Keratinocyte (primary cell): ENCODE measurements at regions not wholly inside any gene's neighbourhood (a gene's known extent, or its start where the extent isn't known, plus 50 kb on each side); places are given as distances from the start of the nearest gene placed in this dataset.

Experiments used
- DNase-seq: peaks from one replicate; pipeline ENCODE4 v3.0.0-alpha.2; 2011; ENCODE audit warnings: low read depth, missing footprints, low spot score
- FAIRE-seq: peaks from 2 replicates; lab custom pipeline; 2011; peaks lifted over from hg19 to GRCh38; lab: Jason Lieb, UNC
- H2AFZ ChIP-seq: 2 replicates; pipeline ENCODE4 v1.6.0; 2012; ENCODE audit warnings: low read length, control low read depth, inconsistent platforms; ENCODE audit not compliant: control insufficient read depth
- H3K27ac ChIP-seq: 2 replicates; pipeline ENCODE4 v1.5.1; 2011; ENCODE audit warnings: low read length; ENCODE audit not compliant: control insufficient read depth, insufficient read depth
- H3K27me3 ChIP-seq: 3 replicates; pipeline ENCODE4 v1.6.0; 2011; ENCODE audit warnings: low read length; ENCODE audit not compliant: control insufficient read depth, insufficient read depth; ENCODE audit errors: extremely low read depth
- H3K36me3 ChIP-seq, 2 experiments: 2 replicates in 1 of 2; 3 replicates in 1 of 2; pipeline ENCODE4 v1.5.1; 2011; ENCODE audit warnings: low read length in 2 of 2, mild to moderate bottlenecking in 1 of 2; ENCODE audit not compliant: control insufficient read depth in 2 of 2, insufficient read depth in 2 of 2; ENCODE audit errors: extremely low read depth in 1 of 2
- H3K4me1 ChIP-seq: 3 replicates; pipeline ENCODE4 v1.5.1; 2011; ENCODE audit warnings: low read length; ENCODE audit not compliant: control insufficient read depth, insufficient read depth; ENCODE audit errors: extremely low read depth
- H3K4me2 ChIP-seq: 3 replicates; pipeline ENCODE4 v1.6.0; 2011; ENCODE audit warnings: low read depth, low read length; ENCODE audit not compliant: control insufficient read depth, insufficient read depth; ENCODE audit errors: extremely low read depth
- H3K4me3 ChIP-seq, 3 experiments: fragments of 200-600 bp in 1 of 3; sonication (generic) in 1 of 3; 2 replicates in 2 of 3; 3 replicates in 1 of 3; pipeline ENCODE4 v1.5.1; 2011 to 2016; ENCODE audit warnings: low read length in 3 of 3, mild to moderate bottlenecking in 3 of 3, control low read depth in 2 of 3, inconsistent platforms in 1 of 3, low read depth in 1 of 3, mixed read lengths in 1 of 3, mixed run types in 1 of 3, moderate library complexity in 1 of 3; ENCODE audit not compliant: control insufficient read depth in 2 of 3, insufficient read depth in 2 of 3; ENCODE audit errors: extremely low read depth in 1 of 3
- H3K79me2 ChIP-seq: 2 replicates; pipeline ENCODE4 v1.6.0; 2012; ENCODE audit warnings: low read length; ENCODE audit not compliant: control insufficient read depth, insufficient read depth
- H3K9ac ChIP-seq: 3 replicates; pipeline ENCODE4 v1.6.0; 2011; ENCODE audit warnings: low read length; ENCODE audit not compliant: control insufficient read depth, insufficient read depth; ENCODE audit errors: extremely low read depth
- H3K9me1 ChIP-seq: 3 replicates; pipeline ENCODE4 v1.6.0; 2011; ENCODE audit warnings: low read length; ENCODE audit not compliant: control insufficient read depth, insufficient read depth; ENCODE audit errors: extremely low read depth
- H3K9me3 ChIP-seq: 2 replicates; pipeline ENCODE4 v1.5.1; 2012; ENCODE audit warnings: low read depth, low read length; ENCODE audit not compliant: control insufficient read depth
- H4K20me1 ChIP-seq: 3 replicates; pipeline ENCODE4 v1.6.0; 2011; ENCODE audit warnings: low read length; ENCODE audit not compliant: control insufficient read depth, insufficient read depth; ENCODE audit errors: extremely low read depth
- EZH2 ChIP-seq: IDR thresholded peaks from one replicate; pipeline ENCODE4 v1.6.1; 2012; ENCODE audit warnings: inconsistent platforms, mild to moderate bottlenecking, low read length, moderate library complexity
- dilution Hi-C: fragments of 300-500 bp; cut with MboI; formaldehyde crosslinking; loops from one replicate; pipeline ENCODE4 v1.7.0; 2020; ENCODE audit warnings: low sequenced_read_pairs; ENCODE audit not compliant: extremely low pct_ligation_motif_present
- TF ChIP-seq, protein P1 (sequence below), 3 experiments: IDR thresholded peaks in 1 of 3; conservative IDR thresholded peaks in 1 of 3; optimal IDR thresholded peaks in 1 of 3; 2 replicates in 2 of 3; 3 replicates in 1 of 3; pipeline versions ENCODE3 to v1.5.1; 2011; ENCODE audit warnings: low read length in 3 of 3, mild to moderate bottlenecking in 3 of 3, moderate library complexity in 2 of 3, control low read depth in 1 of 3, inconsistent platforms in 1 of 3; ENCODE audit not compliant: insufficient read depth in 2 of 3; ENCODE audit errors: extremely low read depth in 1 of 3

DNA sequence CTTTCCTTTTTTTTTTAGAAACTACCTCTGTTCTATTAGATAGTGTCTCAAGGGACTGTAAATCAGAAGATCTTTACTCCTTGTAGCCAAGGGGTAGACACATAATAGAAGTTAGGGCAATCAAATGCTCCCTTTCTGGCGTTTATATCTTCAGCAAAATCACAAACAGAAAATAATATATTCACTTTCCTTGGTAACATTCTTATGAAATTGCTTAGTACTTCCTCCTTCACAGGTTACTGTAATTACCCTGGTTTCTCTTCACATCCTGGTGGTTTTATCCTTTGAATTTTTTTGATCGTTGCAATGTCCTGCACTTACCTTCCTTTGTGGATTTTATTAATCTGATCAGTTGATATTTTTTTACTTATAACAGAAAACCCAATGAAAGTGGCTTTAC, 1064.9 kb downstream of the NCAM2 start:
- no peak for DNase-seq
- no peak overlapping the region for H3K9ac ChIP-seq
- no peak overlapping the region for H2AFZ ChIP-seq
- no peak for FAIRE-seq
- H3K79me2 ChIP-seq: no peaks in the 10 kb centered on the region
- no peaks in the 10 kb centered on the region for H3K9me3 ChIP-seq
- H4K20me1 ChIP-seq: no peaks in the 10 kb centered on the region
- H3K4me2 ChIP-seq: no peak overlapping the region
- no peaks in the 10 kb centered on the region for H3K36me3 ChIP-seq
- dilution Hi-C loops: no loop called here
- TF ChIP-seq EZH2: no peak
- TF ChIP-seq, protein P1, sequence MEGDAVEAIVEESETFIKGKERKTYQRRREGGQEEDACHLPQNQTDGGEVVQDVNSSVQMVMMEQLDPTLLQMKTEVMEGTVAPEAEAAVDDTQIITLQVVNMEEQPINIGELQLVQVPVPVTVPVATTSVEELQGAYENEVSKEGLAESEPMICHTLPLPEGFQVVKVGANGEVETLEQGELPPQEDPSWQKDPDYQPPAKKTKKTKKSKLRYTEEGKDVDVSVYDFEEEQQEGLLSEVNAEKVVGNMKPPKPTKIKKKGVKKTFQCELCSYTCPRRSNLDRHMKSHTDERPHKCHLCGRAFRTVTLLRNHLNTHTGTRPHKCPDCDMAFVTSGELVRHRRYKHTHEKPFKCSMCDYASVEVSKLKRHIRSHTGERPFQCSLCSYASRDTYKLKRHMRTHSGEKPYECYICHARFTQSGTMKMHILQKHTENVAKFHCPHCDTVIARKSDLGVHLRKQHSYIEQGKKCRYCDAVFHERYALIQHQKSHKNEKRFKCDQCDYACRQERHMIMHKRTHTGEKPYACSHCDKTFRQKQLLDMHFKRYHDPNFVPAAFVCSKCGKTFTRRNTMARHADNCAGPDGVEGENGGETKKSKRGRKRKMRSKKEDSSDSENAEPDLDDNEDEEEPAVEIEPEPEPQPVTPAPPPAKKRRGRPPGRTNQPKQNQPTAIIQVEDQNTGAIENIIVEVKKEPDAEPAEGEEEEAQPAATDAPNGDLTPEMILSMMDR (optimal IDR thresholded peaks at IDR 0.05 in 1 of 3, IDR thresholded peaks at IDR 0.05 in 1 of 3, conservative IDR thresholded peaks at IDR 0.05 in 1 of 3; ENCODE audit: extremely low read depth in 1 of 3, insufficient read depth in 2 of 3, low read length in 3 of 3): no peak
- H3K4me3 ChIP-seq: no peak overlapping the region
- no peaks in the 10 kb centered on the region for H3K4me1 ChIP-seq
- H3K27ac ChIP-seq: no peak overlapping the region
- no peaks in the 10 kb centered on the region for H3K27me3 ChIP-seq
- no peaks in the 10 kb centered on the region for H3K9me1 ChIP-seq

DNA sequence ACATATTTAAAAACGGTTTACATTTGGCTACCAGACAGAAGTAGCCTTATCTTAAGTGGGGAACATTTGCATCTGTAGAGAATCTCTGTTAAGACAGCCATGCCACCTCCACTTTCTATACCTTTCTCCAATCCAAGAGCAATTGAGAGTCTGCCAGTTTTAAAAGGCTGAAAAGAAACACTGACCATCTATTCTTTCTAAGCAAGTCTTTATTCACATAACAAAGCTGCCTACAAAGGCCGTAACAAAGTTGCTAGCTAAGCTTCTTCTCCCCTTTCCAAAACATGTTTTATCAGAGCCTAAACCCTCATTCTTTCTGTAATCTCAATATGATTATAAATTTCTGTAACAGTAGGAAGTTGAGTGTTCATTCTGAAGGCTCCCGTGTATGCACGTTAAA, 1078.3 kb downstream of the NCAM2 start:
- no peak for TF ChIP-seq EZH2
- TF ChIP-seq, protein P1 (optimal IDR thresholded peaks at IDR 0.05 in 1 of 3, IDR thresholded peaks at IDR 0.05 in 1 of 3, conservative IDR thresholded peaks at IDR 0.05 in 1 of 3; ENCODE audit: extremely low read depth in 1 of 3, insufficient read depth in 2 of 3, low read length in 3 of 3): no peak
- no peak for DNase-seq
- dilution Hi-C loops: no loop called here

More for the DNA sequence above, 1078.3 kb downstream of the NCAM2 start:
- H3K9me3 ChIP-seq: no peaks in the 10 kb centered on the region
- no peaks in the 10 kb centered on the region for H3K9me1 ChIP-seq
- H3K9ac ChIP-seq: no peak overlapping the region
- H3K27me3 ChIP-seq: no peaks in the 10 kb centered on the region
- H3K4me1 ChIP-seq: no peaks in the 10 kb centered on the region
- H4K20me1 ChIP-seq: no peaks in the 10 kb centered on the region
- H2AFZ ChIP-seq: no peak overlapping the region
- no peaks in the 10 kb centered on the region for H3K79me2 ChIP-seq
- H3K36me3 ChIP-seq: no peaks in the 10 kb centered on the region
- no peak for FAIRE-seq
- no peak overlapping the region for H3K4me2 ChIP-seq
- H3K4me3 ChIP-seq: no peak overlapping the region
- no peak overlapping the region for H3K27ac ChIP-seq
